ENCODE measurements at regions not wholly inside any gene's neighbourhood (a gene's known extent, or its start where the extent isn't known, plus 50 kb on each side); places are given as distances from the start of the nearest gene placed in this dataset.

- TF ChIP-seq, protein P1, sequence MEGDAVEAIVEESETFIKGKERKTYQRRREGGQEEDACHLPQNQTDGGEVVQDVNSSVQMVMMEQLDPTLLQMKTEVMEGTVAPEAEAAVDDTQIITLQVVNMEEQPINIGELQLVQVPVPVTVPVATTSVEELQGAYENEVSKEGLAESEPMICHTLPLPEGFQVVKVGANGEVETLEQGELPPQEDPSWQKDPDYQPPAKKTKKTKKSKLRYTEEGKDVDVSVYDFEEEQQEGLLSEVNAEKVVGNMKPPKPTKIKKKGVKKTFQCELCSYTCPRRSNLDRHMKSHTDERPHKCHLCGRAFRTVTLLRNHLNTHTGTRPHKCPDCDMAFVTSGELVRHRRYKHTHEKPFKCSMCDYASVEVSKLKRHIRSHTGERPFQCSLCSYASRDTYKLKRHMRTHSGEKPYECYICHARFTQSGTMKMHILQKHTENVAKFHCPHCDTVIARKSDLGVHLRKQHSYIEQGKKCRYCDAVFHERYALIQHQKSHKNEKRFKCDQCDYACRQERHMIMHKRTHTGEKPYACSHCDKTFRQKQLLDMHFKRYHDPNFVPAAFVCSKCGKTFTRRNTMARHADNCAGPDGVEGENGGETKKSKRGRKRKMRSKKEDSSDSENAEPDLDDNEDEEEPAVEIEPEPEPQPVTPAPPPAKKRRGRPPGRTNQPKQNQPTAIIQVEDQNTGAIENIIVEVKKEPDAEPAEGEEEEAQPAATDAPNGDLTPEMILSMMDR (IDR thresholded peaks at IDR 0.05): no peak
- no peak for TF ChIP-seq POLR2A (IDR thresholded peaks at IDR 0.05)
Observed at GRCh38 chr14:22466491-22466890, 122.5 kb downstream of the DAD1 start.

Data from vagina (tissue), 2 donors.